IMR-90 (cell line): ENCODE measurements at regions not wholly inside any gene's neighbourhood (a gene's known extent, or its start where the extent isn't known, plus 50 kb on each side); places are given as distances from the start of the nearest gene placed in this dataset.

Experiments used
- ATAC-seq: fragments of 200-7000 bp; cut with Tn5 transposase; 2 replicates; pipeline ENCODE4 v1.9.1; 2020; ENCODE audit warnings: low read depth, mild to moderate bottlenecking, moderate library complexity
- BruUV-seq: library from RNA; stranded (reverse); fragments of 400-500 nt; replicated peaks from 2 replicates; lab custom pipeline; 2021; lab: Mats Ljungman, UMichigan
- CTCF ChIA-PET: fragments of 300-600 bp; formaldehyde crosslinking; extraction: SDS; loops from one replicate; lab custom pipeline; 2021; ENCODE audit warnings: antibody characterized with exemption; lab: Yijun Ruan, JAX
- POLR2A ChIA-PET: fragments of 300-600 bp; sonication (Branson Sonifier 250); formaldehyde crosslinking; loops from one replicate; lab custom pipeline; 2022; ENCODE audit warnings: antibody characterized with exemption; ENCODE audit not compliant: unreplicated experiment; lab: Charles Lee
- DNase-seq: peaks from one replicate; pipeline ENCODE4 v3.0.0; 2013
- H2AFZ ChIP-seq: replicated peaks from 2 replicates; pipeline ENCODE3; 2013; ENCODE audit warnings: low read length, mild to moderate bottlenecking; ENCODE audit not compliant: poor library complexity
- H2AK5ac ChIP-seq: 2 replicates; pipeline ENCODE4 v1.6.1; 2013; ENCODE audit warnings: low read depth, low read length, inconsistent platforms
- H2AK9ac ChIP-seq: replicated peaks from 2 replicates; pipeline ENCODE3; 2013; ENCODE audit warnings: mild to moderate bottlenecking, low read depth, low read length, moderate library complexity; ENCODE audit not compliant: poor library complexity
- H2BK120ac ChIP-seq: 2 replicates; pipeline ENCODE4 v1.6.1; 2013; ENCODE audit warnings: low read depth, low read length, inconsistent platforms
- H2BK15ac ChIP-seq: 3 replicates; pipeline ENCODE4 v1.6.1; 2013; ENCODE audit warnings: low read depth, low read length, inconsistent platforms
- H2BK20ac ChIP-seq: 2 replicates; pipeline ENCODE4 v1.6.1; 2013; ENCODE audit warnings: low read depth, mild to moderate bottlenecking, inconsistent platforms, low read length, moderate library complexity
- H2BK5ac ChIP-seq: 2 replicates; pipeline ENCODE4 v1.6.1; 2013; ENCODE audit warnings: mild to moderate bottlenecking, low read depth, low read length, inconsistent platforms; ENCODE audit not compliant: poor library complexity, severe bottlenecking
- H3K14ac ChIP-seq: replicated peaks from 2 replicates; pipeline ENCODE4 v1.6.1; 2013; ENCODE audit warnings: low read depth, low read length, inconsistent platforms
- H3K18ac ChIP-seq: 2 replicates; pipeline ENCODE4 v1.6.1; 2013; ENCODE audit warnings: low read depth, low read length, control low read depth
- H3K23ac ChIP-seq: 2 replicates; pipeline ENCODE4 v1.6.1; 2013; ENCODE audit warnings: low read depth, low read length, inconsistent platforms
- H3K27ac ChIP-seq: 2 replicates; pipeline ENCODE4 v1.5.1; 2013; ENCODE audit warnings: mild to moderate bottlenecking, control low read depth, low read length; ENCODE audit not compliant: insufficient read depth
- H3K27me3 ChIP-seq: 2 replicates; pipeline ENCODE4 v1.6.1; 2013; ENCODE audit warnings: low read length; ENCODE audit not compliant: control insufficient read depth, insufficient read depth
- H3K36me3 ChIP-seq: 2 replicates; pipeline ENCODE4 v1.6.1; 2013; ENCODE audit warnings: low read length, mixed read lengths; ENCODE audit not compliant: control insufficient read depth, insufficient read depth
- H3K4ac ChIP-seq: 2 replicates; pipeline ENCODE4 v1.6.1; 2013; ENCODE audit warnings: low read depth, low read length, inconsistent platforms
- H3K4me1 ChIP-seq: 2 replicates; pipeline ENCODE4 v1.6.1; 2013; ENCODE audit warnings: low read length, mixed read lengths; ENCODE audit not compliant: control insufficient read depth, insufficient read depth
- H3K4me2 ChIP-seq: 2 replicates; pipeline ENCODE4 v1.6.1; 2013; ENCODE audit warnings: low read depth, mild to moderate bottlenecking, control low read depth, low read length, moderate library complexity
- H3K4me3 ChIP-seq: 2 replicates; pipeline ENCODE4 v1.5.1; 2013; ENCODE audit warnings: low read depth, mild to moderate bottlenecking, control low read depth, low read length, moderate library complexity; ENCODE audit not compliant: insufficient read depth
- H3K56ac ChIP-seq: 2 replicates; pipeline ENCODE4 v1.6.1; 2013; ENCODE audit warnings: low read length, inconsistent platforms; ENCODE audit not compliant: insufficient read depth; ENCODE audit errors: extremely low read depth
- H3K79me1 ChIP-seq, 2 experiments: 2 replicates each; pipeline ENCODE4 v1.6.1; 2013; ENCODE audit warnings: low read length in 2 of 2, inconsistent platforms in 1 of 2, low read depth in 1 of 2
- H3K9ac ChIP-seq: 2 replicates; pipeline ENCODE4 v1.6.1; 2013; ENCODE audit warnings: low read depth, low read length, control low read depth
- H3K9me1 ChIP-seq: 2 replicates; pipeline ENCODE4 v1.6.1; 2013; ENCODE audit warnings: low read length, inconsistent platforms; ENCODE audit not compliant: insufficient read depth
- H3K9me3 ChIP-seq: 2 replicates; pipeline ENCODE4 v1.6.1; 2013; ENCODE audit warnings: low read length; ENCODE audit not compliant: control insufficient read depth, insufficient read depth
- H4K20me1 ChIP-seq: 2 replicates; pipeline ENCODE4 v1.6.1; 2013; ENCODE audit warnings: low read length, inconsistent platforms; ENCODE audit not compliant: insufficient read depth
- H4K5ac ChIP-seq: 2 replicates; pipeline ENCODE4 v1.6.1; 2013; ENCODE audit warnings: mild to moderate bottlenecking, low read depth, low read length, control low read depth
- H4K8ac ChIP-seq, 2 experiments: 2 replicates each; pipeline ENCODE4 v1.6.1; 2013; ENCODE audit warnings: low read depth in 2 of 2, low read length in 2 of 2, control low read depth in 1 of 2, inconsistent platforms in 1 of 2
- H4K91ac ChIP-seq: 2 replicates; pipeline ENCODE4 v1.6.1; 2013; ENCODE audit warnings: low read depth, low read length, inconsistent platforms; ENCODE audit not compliant: insufficient read depth
- BHLHE40 ChIP-seq: fragments of 150-350 bp; IDR thresholded peaks from 2 replicates; pipeline ENCODE4 v1.6.1; 2016; ENCODE audit warnings: mild to moderate bottlenecking, low read depth, low read length
- MAFK ChIP-seq: IDR thresholded peaks from 2 replicates; pipeline ENCODE4 v1.6.1; 2012; ENCODE audit warnings: low read depth, low read length, improper control_type of control experiment
- POLR2A ChIP-seq: IDR thresholded peaks from 2 replicates; pipeline ENCODE4 v1.6.1; 2012; ENCODE audit warnings: mild to moderate bottlenecking, low read depth, low read length
- RFX5 ChIP-seq: IDR thresholded peaks from 2 replicates; pipeline ENCODE4 v1.8.0; 2012; ENCODE audit warnings: low read depth, mild to moderate bottlenecking, low read length, moderate library complexity
- WGBS, 2 experiments: methylation state at CpG; one replicate each; pipeline versions ENCODE4 v1.1.5 to v1.1.7; 2013; ENCODE audit warnings: missing lambda C conversion rate in 2 of 2; ENCODE audit not compliant: insufficient read length in 1 of 2; ENCODE audit errors: extremely low coverage in 2 of 2; 5-methylcytosine and 5-hydroxymethylcytosine counted together
- dilution Hi-C: fragments of 300-500 bp; cut with HindIII; formaldehyde crosslinking; loops from one replicate; pipeline ENCODE4 v1.14.3; 2018; ENCODE audit warnings: low sequenced_read_pairs; ENCODE audit not compliant: unreplicated experiment
- in situ Hi-C: fragments of 300-500 bp; cut with MboI; formaldehyde crosslinking; loops from 3 replicates; pipeline ENCODE4 v1.14.3; 2019; ENCODE audit warnings: low sequenced_read_pairs, inconsistent platforms, mixed read lengths
- intact Hi-C: fragments of 100-400 bp; cut with micrococcal nuclease; formaldehyde crosslinking; loops from 2 replicates; pipeline ENCODE4 v1.10.0; 2022
- TF ChIP-seq, protein P1 (sequence below): fragments of 150-350 bp; IDR thresholded peaks from 2 replicates; pipeline ENCODE4 v1.6.1; 2017; ENCODE audit warnings: mild to moderate bottlenecking, antibody characterized with exemption, low read length, low read depth
- TF ChIP-seq, protein P2 (sequence below): conservative IDR thresholded peaks from 2 replicates; pipeline ENCODE4 v1.5.1; 2012; ENCODE audit warnings: mild to moderate bottlenecking, low read depth, low read length, improper control_type of control experiment

DNA sequence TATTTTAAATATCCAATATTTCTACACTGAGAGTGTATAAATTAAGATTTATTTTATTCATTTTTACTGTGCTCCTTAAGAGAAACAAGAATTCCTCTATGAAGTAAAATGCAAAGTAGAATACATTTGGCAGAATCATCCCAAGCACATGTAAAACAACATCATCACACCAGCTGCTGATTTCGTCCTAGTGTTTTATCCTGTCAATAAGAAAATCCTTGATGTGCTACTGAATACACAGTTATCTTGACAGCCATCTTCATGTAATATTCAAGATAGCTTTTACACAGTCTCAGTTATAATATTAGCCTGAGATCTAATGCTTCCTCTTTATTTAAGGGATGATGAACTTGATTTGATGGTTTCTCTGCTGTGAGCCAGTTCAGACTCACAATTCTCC, 282.4 kb downstream of the MZT1 start:
- no CpG with 5 or more reads among the region's 1 CpG for WGBS, 2 experiments
- no peak overlapping the region for H4K91ac ChIP-seq
- H3K36me3 ChIP-seq = no peaks in the 10 kb centered on the region
- H3K18ac ChIP-seq = no peak overlapping the region
- no peak overlapping the region for H3K27ac ChIP-seq
- H3K9ac ChIP-seq = no peak overlapping the region
- no peaks in the 10 kb centered on the region for H4K20me1 ChIP-seq
- DNase-seq = no peak
- H4K8ac ChIP-seq = no peak overlapping the region
- H4K5ac ChIP-seq = no peak overlapping the region
- no peak overlapping the region for H2BK120ac ChIP-seq
- no peak overlapping the region for H3K4me2 ChIP-seq
- no peak overlapping the region for H3K4me3 ChIP-seq
- no peak overlapping the region for H2AFZ ChIP-seq
- H3K79me1 ChIP-seq = no peaks in the 10 kb centered on the region
- in situ Hi-C loops = no loop called here
- intact Hi-C loops = no loop called here
- no peak overlapping the region for H3K4ac ChIP-seq
- dilution Hi-C loops = no loop called here
- no peaks in the 10 kb centered on the region for H3K9me1 ChIP-seq
- H2AK5ac ChIP-seq = no peak overlapping the region
- no peak overlapping the region for H3K56ac ChIP-seq
- ChIA-PET CTCF (no interaction called here), POLR2A (no interaction called here)
- no peaks in the 10 kb centered on the region; the same call in 1 of the 2 replicates for H3K9me3 ChIP-seq
- H3K23ac ChIP-seq = no peak overlapping the region
- TF ChIP-seq, protein P1, sequence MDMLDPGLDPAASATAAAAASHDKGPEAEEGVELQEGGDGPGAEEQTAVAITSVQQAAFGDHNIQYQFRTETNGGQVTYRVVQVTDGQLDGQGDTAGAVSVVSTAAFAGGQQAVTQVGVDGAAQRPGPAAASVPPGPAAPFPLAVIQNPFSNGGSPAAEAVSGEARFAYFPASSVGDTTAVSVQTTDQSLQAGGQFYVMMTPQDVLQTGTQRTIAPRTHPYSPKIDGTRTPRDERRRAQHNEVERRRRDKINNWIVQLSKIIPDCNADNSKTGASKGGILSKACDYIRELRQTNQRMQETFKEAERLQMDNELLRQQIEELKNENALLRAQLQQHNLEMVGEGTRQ = no peak
- no peak for TF ChIP-seq BHLHE40
- no peak for TF ChIP-seq RFX5
- no peak for TF ChIP-seq MAFK
- TF ChIP-seq, protein P2, sequence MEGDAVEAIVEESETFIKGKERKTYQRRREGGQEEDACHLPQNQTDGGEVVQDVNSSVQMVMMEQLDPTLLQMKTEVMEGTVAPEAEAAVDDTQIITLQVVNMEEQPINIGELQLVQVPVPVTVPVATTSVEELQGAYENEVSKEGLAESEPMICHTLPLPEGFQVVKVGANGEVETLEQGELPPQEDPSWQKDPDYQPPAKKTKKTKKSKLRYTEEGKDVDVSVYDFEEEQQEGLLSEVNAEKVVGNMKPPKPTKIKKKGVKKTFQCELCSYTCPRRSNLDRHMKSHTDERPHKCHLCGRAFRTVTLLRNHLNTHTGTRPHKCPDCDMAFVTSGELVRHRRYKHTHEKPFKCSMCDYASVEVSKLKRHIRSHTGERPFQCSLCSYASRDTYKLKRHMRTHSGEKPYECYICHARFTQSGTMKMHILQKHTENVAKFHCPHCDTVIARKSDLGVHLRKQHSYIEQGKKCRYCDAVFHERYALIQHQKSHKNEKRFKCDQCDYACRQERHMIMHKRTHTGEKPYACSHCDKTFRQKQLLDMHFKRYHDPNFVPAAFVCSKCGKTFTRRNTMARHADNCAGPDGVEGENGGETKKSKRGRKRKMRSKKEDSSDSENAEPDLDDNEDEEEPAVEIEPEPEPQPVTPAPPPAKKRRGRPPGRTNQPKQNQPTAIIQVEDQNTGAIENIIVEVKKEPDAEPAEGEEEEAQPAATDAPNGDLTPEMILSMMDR = no peak
- TF ChIP-seq POLR2A = no peak
- H2AK9ac ChIP-seq = no peak overlapping the region
- no peak overlapping the region for H2BK15ac ChIP-seq
- ATAC-seq = no peak
- no peak overlapping the region for H3K14ac ChIP-seq
- no peaks in the 10 kb centered on the region for H3K4me1 ChIP-seq
- H3K27me3 ChIP-seq = no peaks in the 10 kb centered on the region
- H2BK20ac ChIP-seq = no peak overlapping the region
- no TSS peak for BruUV-seq
- H2BK5ac ChIP-seq = no peak overlapping the region
